ENCODE measurements at regions not wholly inside any gene's neighbourhood (a gene's known extent, or its start where the extent isn't known, plus 50 kb on each side); places are given as distances from the start of the nearest gene placed in this dataset.

DNA sequence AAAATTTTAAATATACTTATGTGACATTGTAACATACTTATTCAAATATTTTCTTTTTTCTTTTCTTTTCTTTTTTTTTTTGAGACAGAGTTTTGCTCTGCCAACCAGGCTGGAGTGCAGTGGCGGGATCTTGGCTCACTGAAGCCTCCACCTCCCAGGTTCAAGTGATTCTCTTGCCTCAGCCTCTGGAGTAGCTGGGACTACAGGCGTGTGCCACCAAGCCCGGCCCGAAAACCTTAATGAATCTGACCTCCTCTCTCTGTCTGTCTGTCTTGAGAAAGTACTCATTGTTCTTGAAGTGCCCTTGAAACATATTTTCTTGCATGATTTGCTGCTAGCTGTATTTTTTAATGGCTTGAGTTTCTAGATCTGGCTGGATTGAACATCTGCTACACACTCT lies 136.8 kb downstream of the ANAPC4 start:
- H3K9me3 ChIP-seq (ENCODE audit: insufficient read depth, low read depth, low read length): no peaks in the 10 kb centered on the region
- no peaks in the 10 kb centered on the region for H3K79me2 ChIP-seq (ENCODE audit: insufficient read depth, low read length)
- Mint-ChIP-seq H3K4me3 (ENCODE audit: unreplicated experiment) (no peak overlapping the region), H3K9me3 (ENCODE audit: unreplicated experiment) (no peaks in the 10 kb centered on the region), H3K36me3 (ENCODE audit: low read depth, unreplicated experiment) (no peaks in the 10 kb centered on the region), H3K27ac (ENCODE audit: unreplicated experiment) (no peak overlapping the region), H3K4me1 (ENCODE audit: low read depth, unreplicated experiment) (no peaks in the 10 kb centered on the region), H3K27me3 (ENCODE audit: low read depth, unreplicated experiment) (peaks cover 26% of the 10 kb centered on the region)
- no peaks in the 10 kb centered on the region for H3K36me3 ChIP-seq (ENCODE audit: insufficient read depth, low read length)
- no peak overlapping the region for H3K4me3 ChIP-seq (ENCODE audit: insufficient read depth, low read depth, low read length)
- no peak for DNase-seq (ENCODE audit: low read depth)
- H3K27ac ChIP-seq (ENCODE audit: low read depth, low read length): no peak overlapping the region
- H3K4me2 ChIP-seq (ENCODE audit: low read length): no peak overlapping the region
- peaks cover 6% of the 10 kb centered on the region for H3K27me3 ChIP-seq (ENCODE audit: insufficient read depth, low read length)
- H2AFZ ChIP-seq (ENCODE audit: low read depth, low read length): no peak overlapping the region
- no peak for TF ChIP-seq EZH2 (IDR thresholded peaks at IDR 0.05; ENCODE audit: insufficient read depth, low read length)
- TF ChIP-seq, protein P1, sequence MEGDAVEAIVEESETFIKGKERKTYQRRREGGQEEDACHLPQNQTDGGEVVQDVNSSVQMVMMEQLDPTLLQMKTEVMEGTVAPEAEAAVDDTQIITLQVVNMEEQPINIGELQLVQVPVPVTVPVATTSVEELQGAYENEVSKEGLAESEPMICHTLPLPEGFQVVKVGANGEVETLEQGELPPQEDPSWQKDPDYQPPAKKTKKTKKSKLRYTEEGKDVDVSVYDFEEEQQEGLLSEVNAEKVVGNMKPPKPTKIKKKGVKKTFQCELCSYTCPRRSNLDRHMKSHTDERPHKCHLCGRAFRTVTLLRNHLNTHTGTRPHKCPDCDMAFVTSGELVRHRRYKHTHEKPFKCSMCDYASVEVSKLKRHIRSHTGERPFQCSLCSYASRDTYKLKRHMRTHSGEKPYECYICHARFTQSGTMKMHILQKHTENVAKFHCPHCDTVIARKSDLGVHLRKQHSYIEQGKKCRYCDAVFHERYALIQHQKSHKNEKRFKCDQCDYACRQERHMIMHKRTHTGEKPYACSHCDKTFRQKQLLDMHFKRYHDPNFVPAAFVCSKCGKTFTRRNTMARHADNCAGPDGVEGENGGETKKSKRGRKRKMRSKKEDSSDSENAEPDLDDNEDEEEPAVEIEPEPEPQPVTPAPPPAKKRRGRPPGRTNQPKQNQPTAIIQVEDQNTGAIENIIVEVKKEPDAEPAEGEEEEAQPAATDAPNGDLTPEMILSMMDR (IDR thresholded peaks at IDR 0.05; ENCODE audit: insufficient read depth, low read depth, low read length): no peak
- FAIRE-seq: no peak
- H4K20me1 ChIP-seq (ENCODE audit: insufficient read depth, low read length): no peaks in the 10 kb centered on the region
- no peaks in the 10 kb centered on the region for H3K4me1 ChIP-seq (ENCODE audit: insufficient read depth, low read length)
- no peak overlapping the region for H3K9ac ChIP-seq (ENCODE audit: low read length)

DNA sequence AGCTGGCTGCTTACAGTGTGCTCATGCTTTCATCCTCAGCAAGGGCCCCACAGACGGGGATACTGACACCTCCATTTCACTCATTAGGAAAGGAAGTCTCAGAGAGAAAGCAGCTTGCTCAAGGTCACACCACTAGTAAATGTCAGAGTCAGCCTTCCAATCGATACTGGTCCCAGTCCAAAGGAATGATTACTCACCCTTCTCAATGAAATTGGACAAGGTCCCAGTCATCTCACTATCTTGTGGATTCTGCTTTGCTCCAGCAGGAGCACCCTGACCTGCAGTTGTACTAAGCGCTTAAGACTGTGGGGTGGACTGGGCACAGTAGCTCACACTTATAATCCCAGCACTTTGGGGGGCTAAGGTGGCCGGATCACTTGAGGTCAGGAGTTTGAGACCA lies 132.2 kb upstream of the SLC34A2 start:
- Mint-ChIP-seq H3K4me3 (ENCODE audit: unreplicated experiment) (no peak overlapping the region), H3K36me3 (ENCODE audit: low read depth, unreplicated experiment) (no peaks in the 10 kb centered on the region), H3K27me3 (ENCODE audit: low read depth, unreplicated experiment) (peaks cover 18% of the 10 kb centered on the region), H3K4me1 (ENCODE audit: low read depth, unreplicated experiment) (no peaks in the 10 kb centered on the region), H3K27ac (ENCODE audit: unreplicated experiment) (no peak overlapping the region), H3K9me3 (ENCODE audit: unreplicated experiment) (no peaks in the 10 kb centered on the region)
- TF ChIP-seq EZH2 (IDR thresholded peaks at IDR 0.05; ENCODE audit: insufficient read depth, low read length): no peak
- TF ChIP-seq, protein P1 (IDR thresholded peaks at IDR 0.05; ENCODE audit: insufficient read depth, low read depth, low read length): no peak
- Histone ChIP-seq H3K36me3 (ENCODE audit: insufficient read depth, low read length) (no peaks in the 10 kb centered on the region), H3K4me3 (ENCODE audit: insufficient read depth, low read depth, low read length) (no peak overlapping the region), H3K27ac (ENCODE audit: low read depth, low read length) (no peak overlapping the region), H3K79me2 (ENCODE audit: insufficient read depth, low read length) (no peaks in the 10 kb centered on the region), H4K20me1 (ENCODE audit: insufficient read depth, low read length) (no peaks in the 10 kb centered on the region), H2AFZ (ENCODE audit: low read depth, low read length) (no peak overlapping the region), H3K4me2 (ENCODE audit: low read length) (no peak overlapping the region), H3K9me3 (ENCODE audit: insufficient read depth, low read depth, low read length) (no peaks in the 10 kb centered on the region), H3K9ac (ENCODE audit: low read length) (no peak overlapping the region), H3K4me1 (ENCODE audit: insufficient read depth, low read length) (no peaks in the 10 kb centered on the region), H3K27me3 (ENCODE audit: insufficient read depth, low read length) (peaks cover 5% of the 10 kb centered on the region)
- DNase-seq (ENCODE audit: low read depth) (no peak), FAIRE-seq (no peak)

DNA sequence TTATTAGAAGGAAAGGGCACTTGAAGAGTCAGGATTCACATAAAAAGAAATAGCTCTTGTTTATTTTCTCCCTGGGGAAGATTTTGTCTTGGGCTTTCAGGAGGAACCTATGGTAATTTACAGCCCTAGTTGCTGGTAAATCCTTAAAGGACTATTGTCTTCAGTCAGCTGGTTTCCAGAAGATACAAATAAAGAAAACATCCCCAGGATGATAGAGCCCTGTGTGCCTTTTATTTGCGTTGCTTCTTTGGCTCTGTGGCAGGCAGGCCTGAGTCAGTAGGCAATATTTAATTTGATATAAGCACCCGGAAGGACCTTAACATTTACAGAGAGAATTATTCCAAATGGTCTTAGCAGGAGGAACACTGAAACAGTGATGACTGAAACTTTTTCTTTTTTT lies 131.0 kb upstream of the SLC34A2 start:
- Histone ChIP-seq H2AFZ (ENCODE audit: low read depth, low read length) (no peak overlapping the region), H3K27ac (ENCODE audit: low read depth, low read length) (no peak overlapping the region), H4K20me1 (ENCODE audit: insufficient read depth, low read length) (no peaks in the 10 kb centered on the region), H3K27me3 (ENCODE audit: insufficient read depth, low read length) (peaks cover 3% of the 10 kb centered on the region), H3K9me3 (ENCODE audit: insufficient read depth, low read depth, low read length) (no peaks in the 10 kb centered on the region), H3K4me1 (ENCODE audit: insufficient read depth, low read length) (no peaks in the 10 kb centered on the region), H3K4me2 (ENCODE audit: low read length) (no peak overlapping the region), H3K79me2 (ENCODE audit: insufficient read depth, low read length) (no peaks in the 10 kb centered on the region), H3K36me3 (ENCODE audit: insufficient read depth, low read length) (no peaks in the 10 kb centered on the region), H3K9ac (ENCODE audit: low read length) (no peak overlapping the region), H3K4me3 (ENCODE audit: insufficient read depth, low read depth, low read length) (no peak overlapping the region)
- H3K9me3 Mint-ChIP-seq (ENCODE audit: unreplicated experiment): no peaks in the 10 kb centered on the region
- peaks cover 24% of the 10 kb centered on the region for H3K27me3 Mint-ChIP-seq (ENCODE audit: low read depth, unreplicated experiment)
- no peak for DNase-seq (ENCODE audit: low read depth)
- no peak for TF ChIP-seq EZH2 (IDR thresholded peaks at IDR 0.05; ENCODE audit: insufficient read depth, low read length)
- TF ChIP-seq, protein P1 (IDR thresholded peaks at IDR 0.05; ENCODE audit: insufficient read depth, low read depth, low read length): no peak
- H3K4me1 Mint-ChIP-seq (ENCODE audit: low read depth, unreplicated experiment): no peaks in the 10 kb centered on the region
- no peak overlapping the region for H3K27ac Mint-ChIP-seq (ENCODE audit: unreplicated experiment)
- FAIRE-seq: no peak
- no peak overlapping the region for H3K4me3 Mint-ChIP-seq (ENCODE audit: unreplicated experiment)
- no peaks in the 10 kb centered on the region for H3K36me3 Mint-ChIP-seq (ENCODE audit: low read depth, unreplicated experiment)

Data from astrocyte (in vitro differentiated cells and primary cell).